ENCODE measurements at regions not wholly inside any gene's neighbourhood (a gene's known extent, or its start where the extent isn't known, plus 50 kb on each side); places are given as distances from the start of the nearest gene placed in this dataset.

- no peak for TF ChIP-seq CTCF (IDR thresholded peaks at IDR 0.05; ENCODE audit: low read depth, low read length, poor library complexity, severe bottlenecking)
- no peak for TF ChIP-seq EZH2phosphoT487 (IDR thresholded peaks at IDR 0.05; ENCODE audit: borderline replicate concordance, low read length)
These were observed 126.0 kb upstream of the GOT2 start for GRCh38 chr16:58859958-58860669.

Measured in DOHH2 (cell line).